Posterior vena cava (tissue), 2 donors: ENCODE measurements at regions not wholly inside any gene's neighbourhood (a gene's known extent, or its start where the extent isn't known, plus 50 kb on each side); places are given as distances from the start of the nearest gene placed in this dataset.
"Not testable (repeated sequence)": the region's sequence is repeated elsewhere in the genome, so short reads cannot be mapped to it uniquely, and the experiment has no call there.

ENCODE experiments used
- DNase-seq: peaks from one replicate; pipeline ENCODE4 v3.0.0-alpha.2; 2020; ENCODE audit warnings: low spot score
- intact Hi-C, 2 donors: fragments of 100-400 bp; cut with DNase I; formaldehyde crosslinking; loops; one replicate each; pipeline versions ENCODE4 v1.14.1 to v1.14.2; 2022 to 2023
- donor health status: DM: yes; HTN: yes; CAD: no.
- donor health status: DM: yes; HTN: yes; CAD: no.

DNA sequence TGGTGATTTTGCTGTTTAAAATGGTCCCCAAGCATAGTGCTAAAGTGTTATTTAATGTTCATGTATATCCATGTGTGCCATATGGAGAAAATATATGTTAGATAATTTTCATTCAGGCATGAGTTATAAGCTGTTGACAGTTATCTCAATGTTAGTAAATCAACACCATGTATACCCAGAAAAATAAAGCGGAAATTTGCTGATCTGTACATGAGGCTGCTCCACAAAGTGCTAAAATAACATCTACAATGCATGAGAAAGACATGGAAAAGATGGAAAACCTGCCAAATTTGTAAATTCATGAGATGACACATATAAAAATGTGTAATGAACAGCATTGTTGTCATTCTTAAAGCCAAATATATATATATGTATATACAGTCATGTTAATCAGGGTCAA lies 1199.2 kb downstream of the FSCB start:
- no peak for DNase-seq
- intact Hi-C loops: no loop called here

DNA sequence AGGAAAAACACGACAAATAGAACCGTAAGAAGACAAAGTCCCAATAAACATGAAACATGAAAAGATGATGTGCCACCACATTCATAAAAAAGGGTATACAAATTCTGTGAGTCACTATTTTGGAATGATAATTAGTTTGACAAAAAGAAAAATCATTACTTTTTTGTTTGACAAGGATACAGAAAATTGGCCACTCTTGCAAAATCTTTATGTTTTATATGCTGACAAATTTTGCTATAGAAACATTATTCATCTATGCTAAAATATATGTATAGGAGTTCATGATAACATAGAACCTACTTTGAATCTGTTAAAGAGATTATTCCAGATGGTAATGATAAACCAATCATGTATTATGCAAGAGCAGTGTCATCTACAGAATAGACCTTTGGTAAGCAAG lies 1201.0 kb downstream of the FSCB start:
- DNase-seq: no peak
- intact Hi-C loops: no loop called here

GRCh38 chr14:43297794-43298193 lies 1209.3 kb downstream of the FSCB start:
- DNase-seq: no peak
- intact Hi-C loops: no loop called here

GRCh38 chr14:43296061-43296460 lies 1211.0 kb downstream of the FSCB start:
- intact Hi-C loops, DNase-seq: not testable (repeated sequence)

DNA sequence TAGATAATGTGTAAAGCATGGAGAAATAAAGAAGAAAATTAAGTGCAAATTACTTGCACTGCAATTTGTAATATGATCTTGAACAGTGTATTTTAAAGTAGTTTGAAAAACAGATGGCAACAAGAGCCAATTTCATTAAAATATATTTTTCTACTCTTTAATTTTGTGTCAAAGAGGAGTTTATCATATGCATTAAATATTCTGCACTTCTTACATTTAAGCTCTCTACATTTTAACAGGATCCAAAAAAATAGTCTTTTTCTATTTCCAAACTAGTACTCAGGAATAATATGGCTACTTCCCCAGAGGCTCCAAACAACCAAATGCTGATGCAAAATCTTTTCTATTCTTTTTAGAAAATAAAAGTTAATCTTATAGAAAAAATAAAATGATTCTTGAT lies 1221.5 kb downstream of the FSCB start:
- intact Hi-C loops: no loop called here
- no peak for DNase-seq

- intact Hi-C loops: no loop called here
- DNase-seq: no peak
These were observed 1247.0 kb downstream of the FSCB start for GRCh38 chr14:43260056-43260455.

DNA sequence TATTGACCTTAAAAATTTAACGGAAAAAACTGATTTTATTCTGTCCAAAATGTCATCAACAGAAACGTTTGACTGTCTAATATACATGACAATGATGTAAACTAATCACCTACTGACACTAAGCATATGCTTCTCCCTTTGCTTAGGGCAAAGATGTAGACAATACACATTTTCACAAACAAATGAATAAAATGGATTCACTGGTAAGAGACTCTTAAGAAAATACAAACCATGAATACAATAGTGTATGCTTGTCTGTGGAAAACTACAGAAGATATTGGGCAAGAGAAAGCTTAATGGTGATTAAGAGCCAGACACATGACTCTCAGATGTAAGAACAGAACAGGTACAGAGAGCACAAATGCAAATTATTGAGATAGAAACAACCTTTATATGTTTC lies 1248.7 kb downstream of the FSCB start:
- no peak for DNase-seq

GRCh38 chr14:43256996-43257395 lies 1250.1 kb downstream of the FSCB start:
- intact Hi-C loops: not testable (repeated sequence)

More for the DNA sequence above, 1248.7 kb downstream of the FSCB start:
- intact Hi-C loops: no loop called here

DNA sequence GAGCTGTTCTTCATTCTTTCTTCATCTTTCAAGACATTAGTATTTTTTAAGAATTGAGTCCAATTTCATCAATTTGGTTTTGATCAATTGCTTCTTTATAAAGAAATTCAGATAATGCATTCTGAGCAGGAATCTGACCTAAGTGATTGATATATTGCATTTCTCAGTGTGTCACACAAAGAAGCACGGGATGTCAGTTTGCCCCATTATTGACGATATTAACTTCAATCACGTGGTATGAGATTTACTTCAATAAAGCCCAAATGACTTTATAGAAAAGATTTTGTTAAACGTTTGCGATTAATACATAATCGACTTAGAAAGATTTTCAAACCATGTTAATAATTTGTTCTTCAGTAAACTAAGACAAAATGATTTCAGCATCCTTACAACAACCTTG lies 1254.2 kb downstream of the FSCB start:
- intact Hi-C loops: no loop called here
- DNase-seq: no peak

More at GRCh38 chr14:43256996-43257395, 1250.1 kb downstream of the FSCB start:
- DNase-seq: not testable (repeated sequence)

- no peak for DNase-seq
- intact Hi-C loops: no loop called here
These were observed 1257.5 kb downstream of the FSCB start for GRCh38 chr14:43249591-43249990.

DNA sequence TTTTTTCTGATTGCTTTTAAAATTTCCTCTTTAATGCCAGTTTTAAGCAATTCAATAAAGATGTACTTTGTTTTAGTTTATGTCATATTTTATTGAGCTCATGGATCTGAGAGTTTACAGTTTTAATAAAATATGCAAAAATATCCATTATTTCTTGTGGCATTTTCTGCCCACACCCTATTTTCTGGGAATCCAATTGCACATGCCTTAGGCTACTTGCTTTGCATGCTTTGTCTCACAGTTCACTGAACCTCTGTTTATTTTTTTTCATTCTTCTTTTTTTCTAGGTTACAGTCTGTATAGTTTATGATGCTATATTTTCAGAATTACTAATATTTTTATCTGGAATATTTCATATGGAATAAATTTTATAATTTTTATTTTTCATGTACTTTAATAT lies 1258.0 kb downstream of the FSCB start:
- DNase-seq: no peak
- intact Hi-C loops: no loop called here

- intact Hi-C loops: no loop called here
These were observed 1259.2 kb downstream of the FSCB start for GRCh38 chr14:43247877-43248276.

GRCh38 chr14:43244142-43244625 lies 1262.9 kb downstream of the FSCB start:
- no peak for DNase-seq
- intact Hi-C loops: no loop called here

More at GRCh38 chr14:43247877-43248276, 1259.2 kb downstream of the FSCB start:
- DNase-seq: no peak

DNA sequence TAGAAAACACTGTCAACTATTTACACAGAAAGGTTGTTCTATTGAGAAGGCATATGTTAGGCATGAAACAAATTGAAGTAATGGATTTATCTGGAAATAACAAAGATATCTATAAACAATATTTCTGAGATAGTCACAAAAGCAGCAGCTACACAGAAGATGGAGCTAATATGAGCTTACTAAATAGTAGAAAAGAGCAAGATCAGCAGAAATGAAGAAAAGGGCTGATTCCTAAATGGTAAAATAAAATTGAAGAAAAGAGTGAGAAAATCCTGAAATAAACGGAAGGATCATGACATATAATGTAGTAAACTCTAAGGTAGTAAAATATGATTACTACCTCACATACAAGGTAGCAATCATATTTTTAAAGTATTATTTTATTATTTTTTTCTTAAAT lies 1263.9 kb downstream of the FSCB start:
- intact Hi-C loops: no loop called here
- no peak for DNase-seq

GRCh38 chr14:43232261-43232660 lies 1274.8 kb downstream of the FSCB start:
- DNase-seq: no peak

GRCh38 chr14:43215524-43215923 lies 1291.6 kb downstream of the FSCB start:
- intact Hi-C loops: no loop called here
- no peak for DNase-seq

More at GRCh38 chr14:43232261-43232660, 1274.8 kb downstream of the FSCB start:
- intact Hi-C loops: no loop called here

GRCh38 chr14:43207189-43207588 lies 1299.9 kb downstream of the FSCB start:
- intact Hi-C loops: no loop called here
- no peak for DNase-seq

- DNase-seq: no peak
- intact Hi-C loops: no loop called here
These were observed 1302.3 kb downstream of the FSCB start for GRCh38 chr14:43204816-43205215.

GRCh38 chr14:43200519-43200918 lies 1306.6 kb downstream of the FSCB start:
- DNase-seq: no peak
- intact Hi-C loops: no loop called here

DNA sequence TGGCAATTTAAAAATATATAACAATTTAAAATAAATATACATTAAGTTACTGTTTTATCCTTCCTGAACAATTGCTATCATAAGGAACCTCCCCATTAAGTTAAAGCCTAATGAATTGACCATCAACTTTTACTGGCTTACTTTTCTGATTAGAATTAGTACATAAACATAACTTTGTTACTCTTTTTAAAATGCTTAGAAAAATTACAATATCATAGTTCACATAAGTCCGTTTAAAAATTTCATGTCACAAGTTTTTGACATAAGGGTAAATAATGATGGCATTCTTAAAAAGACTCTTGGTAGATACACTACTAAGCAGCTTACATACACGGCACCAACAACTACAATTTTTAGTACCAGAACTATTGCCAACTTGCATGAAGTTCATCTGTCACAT lies 1308.6 kb downstream of the FSCB start:
- intact Hi-C loops: no loop called here
- no peak for DNase-seq

GRCh38 chr14:43184540-43184939 lies 1322.5 kb downstream of the FSCB start:
- intact Hi-C loops: no loop called here

DNA sequence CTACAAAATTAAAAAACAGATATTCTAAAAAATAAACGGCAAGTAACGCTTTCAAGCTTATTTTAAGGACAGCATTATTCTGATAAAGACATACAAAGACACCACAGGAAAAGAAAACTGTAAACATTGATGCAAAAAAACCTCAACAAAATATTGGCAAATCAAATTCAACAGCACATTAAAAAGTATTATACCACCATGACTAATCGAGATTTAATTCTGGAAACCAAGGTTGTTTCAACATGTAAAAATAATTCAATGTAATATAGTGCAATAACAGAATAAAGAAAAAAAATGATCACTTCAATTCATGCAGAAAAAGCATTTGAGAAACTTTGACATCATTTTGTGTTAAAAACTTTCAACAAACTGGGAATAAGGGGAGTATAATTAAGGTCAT lies 1323.2 kb downstream of the FSCB start:
- intact Hi-C loops: no loop called here
- no peak for DNase-seq

More at GRCh38 chr14:43184540-43184939, 1322.5 kb downstream of the FSCB start:
- DNase-seq: no peak
